ENCODE measurements at regions not wholly inside any gene's neighbourhood (a gene's known extent, or its start where the extent isn't known, plus 50 kb on each side); places are given as distances from the start of the nearest gene placed in this dataset.

GRCh38 chr7:54882694-54883093 lies 123.7 kb upstream of the SEC61G start (continued):
- TF ChIP-seq REST (IDR thresholded peaks at IDR 0.05; ENCODE audit: low read depth, low read length) = no peak
- TF ChIP-seq STAT3 (IDR thresholded peaks at IDR 0.05; ENCODE audit: low read depth, low read length) = no peak
- no peak for TF ChIP-seq GABPA (IDR thresholded peaks at IDR 0.05; ENCODE audit: low read depth)
- TF ChIP-seq SP1 (IDR thresholded peaks at IDR 0.05; ENCODE audit: low read depth, low read length) = no peak
- no peak for TF ChIP-seq ATF3 (IDR thresholded peaks at IDR 0.05; ENCODE audit: borderline replicate concordance, extremely low read depth, low read depth, low read length)
- no peak for TF ChIP-seq RB1 (IDR thresholded peaks at IDR 0.05; ENCODE audit: borderline replicate concordance)

GRCh38 chr7:54883576-54883975 lies 124.6 kb upstream of the SEC61G start:
- H3K79me2 ChIP-seq (ENCODE audit: control insufficient read depth, insufficient read depth, low read length) = no peaks in the 10 kb centered on the region
- H4K20me1 ChIP-seq (ENCODE audit: control insufficient read depth, insufficient read depth) = no peaks in the 10 kb centered on the region
- no peak for DNase-seq (ENCODE audit: low read depth, low spot score)
- H3K4me2 ChIP-seq (ENCODE audit: control insufficient read depth, insufficient read depth) = no peak overlapping the region
- no peak overlapping the region for H3K9ac ChIP-seq (ENCODE audit: control insufficient read depth, insufficient read depth, low read length)
- ChIA-PET SMC1A (ENCODE audit: uncharacterized antibody, unreplicated experiment) (no interaction called here), POLR2A (no interaction called here), CTCF (no interaction called here), RAD21 (ENCODE audit: unreplicated experiment) (no interaction called here)
- in situ Hi-C loops (cut with MboI) (no loop called here), intact Hi-C loops (cut with micrococcal nuclease; ENCODE audit: unreplicated experiment) (no loop called here)
- whole genome bisulfite sequencing (ENCODE audit: insufficient coverage, insufficient replicate concordance, low lambda C conversion rate, missing lambda C conversion rate) = 11% methylated on average over 1 of the region's 1 CpG
- no peak overlapping the region for H3K4me3 ChIP-seq
- H2AFZ ChIP-seq (ENCODE audit: control insufficient read depth, low read depth, low read length) = no peak overlapping the region
- H3K9me3 ChIP-seq (replicated peaks; ENCODE audit: control insufficient read depth, insufficient read depth, low read length) = no peaks in the 10 kb centered on the region
- no peaks in the 10 kb centered on the region for H3K36me3 ChIP-seq (ENCODE audit: control insufficient read depth in 2 of 2, insufficient read depth in 2 of 2, low read length in 1 of 2)
- no peaks in the 10 kb centered on the region; a peak in 1 of 4 replicates for H3K27me3 ChIP-seq (replicated peaks in 1 of 2; ENCODE audit: control insufficient read depth in 2 of 2, insufficient read depth in 2 of 2, low read length in 1 of 2)
- ATAC-seq = no peak
- no peak for FAIRE-seq
- no peaks in the 10 kb centered on the region for H3K4me1 ChIP-seq (ENCODE audit: control insufficient read depth, insufficient read depth, low read length)
- no TSS peak for BruUV-seq (replicated peaks)
- H3K27ac ChIP-seq (ENCODE audit: control insufficient read depth, insufficient read depth) = no peak overlapping the region
- TF ChIP-seq IKZF1 (conservative IDR thresholded peaks at IDR 0.05) = no peak
- no peak for TF ChIP-seq YY1 (IDR thresholded peaks at IDR 0.05; ENCODE audit: low read depth, low read length)
- TF ChIP-seq NKRF (conservative IDR thresholded peaks at IDR 0.05) = no peak
- TF ChIP-seq TAF1 (IDR thresholded peaks at IDR 0.05; ENCODE audit: borderline replicate concordance, low read depth, low read length) = no peak
- no peak for TF ChIP-seq BRCA1 (IDR thresholded peaks at IDR 0.05; ENCODE audit: low read depth, low read length)
- TF ChIP-seq NR2F1 (conservative IDR thresholded peaks at IDR 0.05) = no peak
- TF ChIP-seq, protein P1, sequence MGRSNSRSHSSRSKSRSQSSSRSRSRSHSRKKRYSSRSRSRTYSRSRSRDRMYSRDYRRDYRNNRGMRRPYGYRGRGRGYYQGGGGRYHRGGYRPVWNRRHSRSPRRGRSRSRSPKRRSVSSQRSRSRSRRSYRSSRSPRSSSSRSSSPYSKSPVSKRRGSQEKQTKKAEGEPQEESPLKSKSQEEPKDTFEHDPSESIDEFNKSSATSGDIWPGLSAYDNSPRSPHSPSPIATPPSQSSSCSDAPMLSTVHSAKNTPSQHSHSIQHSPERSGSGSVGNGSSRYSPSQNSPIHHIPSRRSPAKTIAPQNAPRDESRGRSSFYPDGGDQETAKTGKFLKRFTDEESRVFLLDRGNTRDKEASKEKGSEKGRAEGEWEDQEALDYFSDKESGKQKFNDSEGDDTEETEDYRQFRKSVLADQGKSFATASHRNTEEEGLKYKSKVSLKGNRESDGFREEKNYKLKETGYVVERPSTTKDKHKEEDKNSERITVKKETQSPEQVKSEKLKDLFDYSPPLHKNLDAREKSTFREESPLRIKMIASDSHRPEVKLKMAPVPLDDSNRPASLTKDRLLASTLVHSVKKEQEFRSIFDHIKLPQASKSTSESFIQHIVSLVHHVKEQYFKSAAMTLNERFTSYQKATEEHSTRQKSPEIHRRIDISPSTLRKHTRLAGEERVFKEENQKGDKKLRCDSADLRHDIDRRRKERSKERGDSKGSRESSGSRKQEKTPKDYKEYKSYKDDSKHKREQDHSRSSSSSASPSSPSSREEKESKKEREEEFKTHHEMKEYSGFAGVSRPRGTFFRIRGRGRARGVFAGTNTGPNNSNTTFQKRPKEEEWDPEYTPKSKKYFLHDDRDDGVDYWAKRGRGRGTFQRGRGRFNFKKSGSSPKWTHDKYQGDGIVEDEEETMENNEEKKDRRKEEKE (IDR thresholded peaks at IDR 0.05) = no peak
- TF ChIP-seq MTA2 (IDR thresholded peaks at IDR 0.05; ENCODE audit: low read depth) = no peak
